Stimulated activated CD8-positive, alpha-beta memory T cell treated with anti-CD3 and anti-CD28 coated beads, Interleukin-7, amount 100 ng/mL, for 4 hours (primary cell): ENCODE measurements at regions not wholly inside any gene's neighbourhood (a gene's known extent, or its start where the extent isn't known, plus 50 kb on each side); places are given as distances from the start of the nearest gene placed in this dataset.

Source experiments
- DNase-seq, 2 donors: peaks; one replicate each; pipeline ENCODE4 v3.0.0-alpha.2; 2020; ENCODE audit warnings: low read depth in 2 of 2

GRCh38 chr6:14903176-14904038, 342.5 kb upstream of the JARID2 start:
- DNase-seq, result no peak

- DNase-seq, result no peak
Observed at GRCh38 chr6:14905201-14905600, 340.7 kb upstream of the JARID2 start.

GRCh38 chr6:14906621-14907020, 339.2 kb upstream of the JARID2 start:
- no peak for DNase-seq

- DNase-seq, result no peak
Observed at GRCh38 chr6:14910692-14911547, 334.9 kb upstream of the JARID2 start.

- DNase-seq, result no peak
Observed at GRCh38 chr6:14912226-14912625, 333.6 kb upstream of the JARID2 start.

GRCh38 chr6:14912706-14913105, 333.2 kb upstream of the JARID2 start:
- no peak for DNase-seq

GRCh38 chr6:14913931-14914330, 331.9 kb upstream of the JARID2 start:
- no peak for DNase-seq

GRCh38 chr6:14915888-14916832, 329.7 kb upstream of the JARID2 start:
- DNase-seq, result no peak

- no peak for DNase-seq
Observed at GRCh38 chr6:14917109-14917910, 328.6 kb upstream of the JARID2 start.

GRCh38 chr6:14918200-14918907, 327.5 kb upstream of the JARID2 start:
- no peak for DNase-seq

- DNase-seq, result no peak
Observed at GRCh38 chr6:14919038-14919670, 326.7 kb upstream of the JARID2 start.

GRCh38 chr6:14920276-14920675, 325.6 kb upstream of the JARID2 start:
- DNase-seq, result no peak

GRCh38 chr6:14921170-14921569, 324.7 kb upstream of the JARID2 start:
- DNase-seq, result no peak

GRCh38 chr6:14921878-14922671, 323.8 kb upstream of the JARID2 start:
- no peak for DNase-seq

GRCh38 chr6:14922706-14923460, 323.0 kb upstream of the JARID2 start:
- DNase-seq, result no peak

- DNase-seq, result no peak
Observed at GRCh38 chr6:14924126-14925024, 321.5 kb upstream of the JARID2 start.
